GM19043 (cell line): ENCODE measurements at regions not wholly inside any gene's neighbourhood (a gene's known extent, or its start where the extent isn't known, plus 50 kb on each side); places are given as distances from the start of the nearest gene placed in this dataset.
"Not testable (repeated sequence)": the region's sequence is repeated elsewhere in the genome, so short reads cannot be mapped to it uniquely, and the experiment has no call there.

Experiments
- ATAC-seq: cut with Tn5 transposase; IDR thresholded peaks from one replicate; pipeline ENCODE4 v1.9.1; 2021; ENCODE audit warnings: low read depth; ENCODE audit not compliant: unreplicated experiment

DNA sequence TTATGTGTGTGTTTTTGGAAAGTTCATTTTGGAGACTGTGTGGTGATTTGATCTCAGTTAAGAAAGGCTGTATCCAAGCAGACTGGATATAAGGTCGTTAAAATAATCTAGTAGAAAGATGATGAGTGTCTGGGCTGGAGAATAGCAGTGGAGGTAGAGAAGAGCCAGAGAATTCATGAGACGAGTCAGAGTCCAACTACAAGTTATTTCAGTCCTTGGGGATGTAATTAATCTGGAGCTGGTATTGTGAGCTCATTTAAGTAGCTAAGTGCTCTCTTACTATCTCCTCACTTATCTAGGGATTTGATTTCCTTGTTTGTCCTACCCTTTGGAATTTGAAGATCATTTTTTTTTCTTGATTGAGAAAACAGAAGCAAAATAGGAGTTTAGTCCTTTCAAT, 1219.0 kb upstream of the ADGRL4 start:
- ATAC-seq = no peak

DNA sequence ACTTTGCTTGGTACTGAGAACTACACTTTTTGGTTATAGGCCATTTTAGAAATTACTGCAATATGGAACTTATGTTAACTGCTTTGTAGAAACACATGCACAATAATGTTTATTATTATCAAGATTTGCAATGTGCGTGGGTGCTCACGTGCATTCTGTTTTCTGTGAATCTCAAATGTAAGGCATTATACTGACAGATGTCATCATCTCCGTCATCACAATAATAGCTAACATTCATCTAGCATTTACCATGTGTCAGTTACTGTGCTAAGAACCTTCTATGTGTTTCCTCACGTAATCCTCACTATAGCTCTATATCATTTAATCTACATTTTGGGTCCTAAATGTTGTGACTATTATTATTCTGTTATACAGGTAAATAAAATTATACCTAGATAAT, 1214.8 kb upstream of the ADGRL4 start:
- ATAC-seq = no peak

DNA sequence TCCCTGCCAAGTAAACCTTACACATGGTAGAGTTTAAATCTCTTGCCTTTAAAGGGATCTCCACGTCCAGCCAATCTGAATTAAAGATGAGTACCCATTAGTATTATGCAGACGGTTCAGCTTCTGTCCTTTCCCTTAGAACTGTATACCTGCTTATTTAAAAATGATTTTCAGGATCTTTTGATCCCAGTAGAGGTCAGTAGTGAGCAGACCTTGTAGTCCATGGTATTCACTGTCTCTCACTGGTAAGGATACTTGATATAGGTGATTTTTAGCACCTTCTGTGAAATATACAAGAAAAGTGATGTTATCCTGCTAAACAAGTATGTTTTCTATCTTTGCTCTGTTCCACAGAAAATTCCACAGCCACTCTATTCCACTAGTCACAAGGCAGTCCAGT, 1211.6 kb upstream of the ADGRL4 start:
- peak; percentile 61 for ATAC-seq

DNA sequence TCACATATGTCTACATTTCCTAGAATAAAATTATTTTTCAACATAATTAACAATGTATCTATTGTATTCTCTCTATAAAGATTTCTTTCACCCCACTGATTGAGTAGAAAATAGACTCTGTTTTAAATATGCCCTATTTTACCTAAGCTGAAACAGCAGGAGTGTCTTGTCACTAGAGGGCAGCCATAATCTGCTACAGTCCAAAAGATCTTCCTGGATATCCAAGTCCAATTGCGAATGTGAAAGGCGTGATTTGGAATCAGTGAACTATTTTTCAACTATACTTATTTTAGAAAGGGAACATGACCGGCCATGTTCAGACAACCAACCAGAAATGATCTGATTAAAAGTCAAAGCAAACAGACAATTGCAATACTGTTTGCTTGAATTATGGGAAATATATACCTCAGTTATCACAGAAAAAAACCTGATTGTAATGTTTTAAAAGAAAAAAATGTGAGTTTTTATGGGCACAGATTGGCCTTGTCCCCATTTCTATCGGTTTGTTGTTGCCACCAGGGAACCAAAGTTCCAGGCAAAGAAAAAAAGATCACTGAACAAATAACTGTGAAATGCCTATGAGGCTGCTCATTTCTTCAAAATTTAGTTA, 1211.0 kb upstream of the ADGRL4 start:
- no peak for ATAC-seq

DNA sequence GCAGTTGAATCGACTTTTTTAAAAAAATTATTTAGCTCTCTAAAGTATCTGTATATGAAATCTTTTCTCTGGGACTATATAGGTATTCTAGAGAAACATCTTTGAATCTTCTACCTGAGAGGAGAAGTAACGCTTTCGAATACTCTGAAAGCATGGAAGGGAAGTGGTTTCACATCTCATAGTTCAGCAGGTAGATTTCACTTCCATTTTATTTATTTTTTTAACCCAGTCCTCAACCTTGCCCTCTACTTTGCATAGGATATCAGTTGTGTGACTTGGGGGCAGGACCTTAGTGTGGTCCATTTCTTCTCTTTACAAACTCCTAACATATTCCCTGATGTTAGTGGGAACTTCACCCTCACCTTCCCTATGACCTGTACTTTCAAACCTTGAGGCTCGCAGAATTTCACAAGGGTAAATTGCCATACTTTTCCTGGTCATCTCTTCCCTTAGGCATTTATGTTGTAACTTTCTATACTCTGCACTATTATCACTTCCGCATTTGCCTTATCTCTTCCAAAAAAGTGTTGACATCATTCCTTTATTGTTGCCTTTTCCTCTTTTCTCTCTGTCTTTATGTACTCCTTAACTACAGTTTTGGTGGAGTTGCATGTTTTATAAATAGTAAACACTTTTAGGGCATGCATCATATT, 1208.5 kb upstream of the ADGRL4 start:
- ATAC-seq = no peak

DNA sequence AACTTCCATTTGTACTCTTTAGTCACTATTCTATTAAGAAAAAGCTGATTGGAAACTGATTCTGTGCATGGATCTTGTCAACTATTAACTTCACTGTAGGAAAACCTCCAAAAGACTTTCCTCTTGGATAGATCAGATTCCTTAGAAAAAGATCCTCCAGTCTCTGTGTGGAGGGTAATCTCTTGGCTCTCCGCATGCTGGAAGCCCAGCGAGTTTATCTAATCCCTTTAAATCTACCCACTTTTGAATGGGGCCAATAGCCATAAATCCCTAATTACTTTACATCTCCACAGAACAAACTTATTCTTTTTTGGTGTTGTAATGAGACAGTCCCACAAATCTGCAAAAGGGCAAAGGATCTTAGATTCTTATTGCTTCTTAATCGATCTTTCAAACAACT, 1206.4 kb upstream of the ADGRL4 start:
- ATAC-seq = no peak

DNA sequence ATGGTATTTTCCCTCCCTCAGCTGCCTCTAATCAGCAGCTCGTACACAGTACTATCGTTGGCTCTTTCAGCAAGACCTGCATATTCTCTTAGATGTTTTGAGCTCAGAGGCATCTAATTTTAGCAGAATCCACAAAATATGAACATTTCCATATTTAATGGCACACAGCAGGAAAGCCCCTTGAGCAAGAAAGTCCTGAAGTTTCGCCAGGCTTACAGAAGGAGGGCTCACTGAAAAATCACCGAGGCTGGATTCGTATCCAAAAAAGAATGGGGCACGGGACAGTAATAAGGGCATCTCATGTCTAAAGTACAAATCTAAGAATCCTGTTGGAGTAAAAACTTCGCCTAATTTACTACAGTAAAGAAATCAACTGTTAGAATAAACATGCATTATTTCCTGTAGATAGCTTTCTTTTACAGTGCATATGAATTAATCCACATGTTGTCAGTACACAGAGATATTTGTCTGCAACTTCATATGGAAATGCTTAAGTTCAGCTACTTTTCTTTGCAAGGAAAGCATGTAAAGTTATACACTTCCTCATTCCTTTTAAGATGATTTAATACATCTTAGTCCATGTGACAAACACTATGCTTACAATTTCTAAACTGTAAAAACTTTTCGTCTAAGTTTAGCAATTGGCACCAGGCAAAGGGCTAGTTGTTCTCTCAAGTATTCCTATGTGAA, 1205.3 kb upstream of the ADGRL4 start:
- ATAC-seq = no peak

DNA sequence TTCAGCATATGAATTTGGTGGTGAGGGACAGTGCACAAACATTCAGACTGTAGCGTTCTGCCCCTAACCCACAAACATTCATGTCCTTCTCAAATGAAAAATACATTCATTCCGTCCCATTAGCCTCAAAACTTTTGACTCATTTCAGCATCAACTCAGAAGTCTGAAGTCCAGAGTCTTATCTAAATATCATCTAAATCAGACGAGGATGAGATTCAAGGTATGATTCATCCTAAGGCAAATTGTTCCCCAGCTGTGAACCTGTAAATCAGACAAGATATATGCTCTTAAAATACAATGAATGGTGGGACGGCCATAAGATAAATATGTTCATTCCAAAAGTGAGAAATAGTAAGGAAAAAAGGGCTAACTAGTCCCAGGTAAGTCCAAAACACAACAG, 1195.6 kb upstream of the ADGRL4 start:
- ATAC-seq = no peak

DNA sequence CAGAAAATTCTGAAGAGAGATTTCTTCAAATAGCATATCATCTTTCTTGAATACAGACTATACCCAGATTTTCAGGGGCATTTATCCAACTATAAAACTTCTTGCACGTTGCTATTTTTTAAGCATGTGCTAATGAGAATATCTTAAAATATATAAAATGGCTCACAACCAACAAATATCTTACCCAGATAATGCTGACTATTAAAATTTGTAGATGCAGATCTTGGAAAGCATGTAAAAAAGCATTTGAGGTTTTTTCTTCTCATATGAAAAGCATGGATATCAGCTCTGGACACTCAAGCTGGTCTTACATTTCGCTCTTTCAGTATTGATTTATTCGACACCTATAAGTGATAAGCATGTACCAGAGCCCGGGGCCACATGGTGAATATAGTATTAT, 1187.7 kb upstream of the ADGRL4 start:
- no peak for ATAC-seq

DNA sequence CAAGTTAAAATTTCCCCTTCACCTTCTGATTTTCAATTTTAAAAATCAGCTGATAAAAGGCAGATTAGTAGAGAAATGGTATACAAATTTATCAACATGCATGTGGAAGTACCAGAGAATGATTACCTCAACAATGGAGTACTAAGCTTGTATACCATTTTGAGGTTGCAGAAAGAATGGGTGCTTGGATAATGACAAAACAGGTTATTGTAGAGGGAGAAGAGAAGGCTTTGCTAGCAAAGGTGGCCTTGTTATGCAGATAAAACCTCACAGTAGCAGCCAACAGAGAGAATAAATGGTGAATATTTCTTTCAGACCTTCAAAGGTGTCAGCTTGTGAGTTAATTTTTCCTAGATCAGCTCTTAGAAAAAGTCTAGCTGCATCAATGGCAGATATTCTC, 1174.9 kb upstream of the ADGRL4 start:
- no peak for ATAC-seq

DNA sequence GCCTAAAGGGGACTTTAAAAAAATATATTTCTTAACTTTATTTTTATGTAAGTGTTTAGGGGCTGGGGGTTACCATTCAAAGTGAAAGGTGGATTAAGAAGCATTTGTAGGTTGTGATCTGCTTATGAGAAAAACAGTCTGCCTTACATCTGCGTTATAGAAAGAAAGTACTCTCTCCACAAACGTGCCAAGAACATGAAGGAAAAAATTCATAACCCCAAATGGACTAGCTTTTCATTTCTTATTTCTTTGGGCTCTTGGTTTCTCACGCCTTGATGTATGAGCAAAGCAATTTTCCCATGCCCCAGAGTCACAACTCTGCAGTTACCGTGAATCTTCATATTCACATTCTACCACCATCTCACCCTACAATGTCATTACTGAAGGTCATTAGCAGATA, 1165.1 kb upstream of the ADGRL4 start:
- ATAC-seq = no peak

DNA sequence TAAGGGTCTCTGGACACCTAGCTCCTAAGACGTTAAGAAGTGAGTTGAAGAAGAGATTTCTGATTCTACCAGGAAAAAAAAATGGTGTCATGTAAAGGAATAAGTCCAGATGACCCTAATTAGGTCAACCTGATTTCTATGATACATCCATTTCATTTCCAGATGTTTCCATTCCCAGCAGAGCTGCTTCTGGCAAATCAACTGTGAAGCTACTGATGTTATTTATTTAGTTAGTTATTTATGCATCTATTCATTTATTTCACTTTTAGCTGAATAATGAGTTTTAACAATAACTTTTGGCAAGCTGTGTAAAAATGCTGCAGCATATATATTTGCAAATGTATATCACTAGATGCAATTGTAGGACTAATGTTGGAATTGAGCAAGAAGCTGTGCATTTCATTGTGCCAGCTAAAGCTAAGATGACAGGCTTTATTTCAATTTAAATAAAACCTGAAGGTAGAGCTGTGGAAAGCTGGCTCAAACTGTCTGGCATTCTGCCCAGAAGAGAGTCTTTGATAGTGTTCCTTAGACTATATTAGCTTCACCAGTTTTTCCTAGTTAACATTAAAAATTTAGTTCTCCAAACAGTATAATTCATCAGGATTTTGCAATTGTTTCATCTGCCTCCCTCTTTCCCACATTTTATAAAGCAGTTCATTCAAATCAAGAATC, 1164.4 kb upstream of the ADGRL4 start:
- no peak for ATAC-seq

DNA sequence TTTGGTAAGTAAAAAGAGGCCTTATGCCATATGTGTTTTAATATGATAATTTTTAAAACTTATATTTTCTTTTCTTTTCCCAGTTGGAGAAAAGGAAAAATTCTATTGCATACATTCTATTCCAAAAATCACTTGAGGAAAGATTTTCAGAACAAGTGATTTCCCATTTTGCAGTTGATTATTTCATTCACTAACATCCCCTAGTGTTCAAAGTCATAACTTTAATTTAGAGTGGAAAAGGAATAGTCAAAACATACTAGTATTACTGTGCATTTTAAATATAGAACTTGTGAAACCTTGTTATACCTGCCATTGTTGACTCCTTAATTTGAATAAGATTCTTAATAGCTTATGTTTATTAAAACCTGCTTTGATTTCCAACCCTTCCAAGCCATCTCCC, 1157.6 kb upstream of the ADGRL4 start:
- no peak for ATAC-seq

DNA sequence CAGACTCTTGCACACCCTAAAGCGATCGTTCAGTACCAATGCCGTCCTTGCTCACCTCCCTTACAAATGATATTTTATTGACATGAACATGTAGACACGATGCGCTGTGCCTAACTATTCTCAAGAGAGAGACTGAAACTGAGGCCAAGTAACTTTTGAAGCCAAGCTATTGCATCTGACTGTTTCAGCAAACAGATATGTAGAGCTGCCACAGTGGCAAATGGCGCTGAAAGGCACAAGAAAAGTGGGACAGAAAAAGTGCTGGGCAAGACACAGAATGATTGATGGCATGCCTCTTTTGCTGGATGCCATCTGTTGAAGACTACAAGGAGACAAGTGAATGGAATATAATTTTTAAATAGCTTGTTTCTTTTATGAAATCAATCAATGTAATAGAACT, 1157.2 kb upstream of the ADGRL4 start:
- ATAC-seq = no peak

DNA sequence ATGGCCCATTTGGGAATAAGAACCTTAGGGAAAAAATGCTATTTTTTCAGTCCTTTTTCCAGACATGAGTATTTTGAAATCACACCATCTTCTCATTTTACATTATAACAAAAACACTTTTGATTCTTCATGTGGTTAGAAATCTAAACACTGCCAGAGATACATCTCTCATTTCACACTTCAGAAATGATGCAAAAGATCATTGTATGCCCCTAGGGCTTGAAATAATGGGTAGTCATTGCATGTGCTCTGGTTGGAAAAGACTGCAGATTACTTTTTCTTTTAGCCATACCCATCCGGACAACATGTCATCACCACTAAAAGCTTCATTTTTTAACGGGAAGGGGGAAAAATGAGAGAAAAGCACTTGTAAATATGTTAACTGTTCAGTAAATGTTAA, 1152.2 kb upstream of the ADGRL4 start:
- ATAC-seq = no peak

DNA sequence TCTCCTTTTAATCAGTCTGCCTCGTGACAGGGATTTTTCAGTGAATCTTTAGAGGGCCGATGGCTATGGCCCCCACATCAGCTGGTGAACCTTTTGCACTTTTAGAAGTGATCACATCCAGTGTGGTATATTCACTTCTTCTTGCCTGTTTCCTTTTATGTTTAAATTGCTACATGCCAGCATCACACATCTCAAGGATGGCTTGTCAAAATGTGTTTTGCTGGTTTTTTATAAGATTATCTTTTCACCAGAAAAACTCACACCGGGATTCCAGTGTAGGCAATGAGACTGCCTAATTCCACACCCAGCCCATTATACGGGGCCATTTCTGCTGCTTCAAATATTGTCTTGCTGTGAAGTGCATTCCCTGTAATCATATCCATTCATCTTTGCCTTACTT, 1151.7 kb upstream of the ADGRL4 start:
- ATAC-seq = no peak

DNA sequence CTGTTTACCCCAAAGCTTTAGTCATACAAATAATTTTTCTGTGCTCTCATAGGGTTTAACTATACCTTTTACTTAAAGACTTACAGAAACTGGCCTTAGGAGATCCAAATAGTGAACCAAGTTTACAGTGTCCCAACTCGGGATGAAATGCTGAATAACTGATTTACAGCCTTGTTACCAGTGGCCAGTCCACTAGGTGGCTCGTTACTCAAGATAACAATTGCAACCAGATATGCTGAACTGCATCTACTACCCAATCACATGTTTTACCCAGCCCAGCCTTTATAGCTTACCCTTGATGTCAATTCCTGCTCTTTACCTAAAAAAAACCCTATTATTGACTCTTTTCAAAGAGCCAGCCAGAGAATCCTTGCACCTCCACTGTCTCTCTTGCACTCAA, 1148.8 kb upstream of the ADGRL4 start:
- ATAC-seq = no peak

DNA sequence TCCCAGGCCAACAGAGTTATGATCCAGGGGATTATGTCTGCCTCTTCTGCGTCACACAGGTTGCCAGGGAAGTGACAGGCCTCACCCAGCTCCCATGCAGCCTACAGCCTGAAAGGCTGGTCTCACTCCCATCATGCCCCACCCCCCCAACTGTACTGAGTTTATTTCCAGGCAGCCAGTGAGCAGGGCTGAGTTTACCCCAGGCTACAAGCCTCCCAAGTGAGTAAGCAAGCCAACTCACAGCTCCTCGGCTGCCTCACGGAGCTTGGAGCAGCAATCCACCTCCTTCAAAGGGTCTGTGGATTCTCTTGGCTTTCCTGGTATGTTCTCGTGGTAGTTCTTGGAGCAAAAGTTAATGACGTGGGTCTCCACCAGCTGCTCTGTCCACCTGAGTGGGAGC, 1147.6 kb upstream of the ADGRL4 start:
- ATAC-seq = no peak

DNA sequence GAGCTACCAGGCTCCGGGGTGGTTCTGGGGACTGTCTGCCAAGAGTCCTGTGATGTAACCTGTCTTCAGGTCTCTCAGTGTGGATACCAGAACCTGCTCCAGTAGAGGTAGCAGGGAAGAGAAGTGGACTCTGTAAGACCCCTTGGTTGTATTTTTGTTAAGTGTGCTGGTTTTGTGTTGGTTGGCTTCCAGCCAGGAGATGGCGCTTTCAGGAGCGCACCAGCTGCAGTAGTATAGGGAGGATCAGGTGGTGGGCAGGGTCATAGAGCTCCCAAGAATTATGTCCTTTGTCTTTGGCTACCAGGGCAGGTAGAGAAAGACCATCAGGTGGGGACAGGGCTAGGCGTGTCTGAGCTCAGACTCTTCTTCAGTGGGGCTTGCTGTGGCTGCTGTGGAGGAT, 1147.2 kb upstream of the ADGRL4 start:
- no peak for ATAC-seq

DNA sequence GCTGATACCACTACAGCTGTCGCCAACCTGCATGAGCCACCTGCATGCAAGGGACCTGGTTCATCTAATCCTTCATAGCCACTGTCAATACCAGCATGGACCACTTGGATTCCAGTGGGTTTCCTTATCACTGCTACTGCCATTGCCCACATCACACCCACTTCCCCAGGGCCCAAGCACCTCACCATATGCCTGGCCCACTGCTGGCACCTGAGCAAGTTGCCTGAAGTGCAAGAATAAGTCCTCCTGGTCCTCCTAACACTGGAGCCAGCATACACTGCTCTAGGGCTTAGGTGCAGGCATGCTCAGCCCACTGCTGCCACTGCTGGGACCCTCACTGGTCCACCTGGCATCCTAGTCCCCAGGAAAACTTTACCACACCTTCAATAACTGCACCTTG, 1136.8 kb upstream of the ADGRL4 start:
- ATAC-seq = no peak

DNA sequence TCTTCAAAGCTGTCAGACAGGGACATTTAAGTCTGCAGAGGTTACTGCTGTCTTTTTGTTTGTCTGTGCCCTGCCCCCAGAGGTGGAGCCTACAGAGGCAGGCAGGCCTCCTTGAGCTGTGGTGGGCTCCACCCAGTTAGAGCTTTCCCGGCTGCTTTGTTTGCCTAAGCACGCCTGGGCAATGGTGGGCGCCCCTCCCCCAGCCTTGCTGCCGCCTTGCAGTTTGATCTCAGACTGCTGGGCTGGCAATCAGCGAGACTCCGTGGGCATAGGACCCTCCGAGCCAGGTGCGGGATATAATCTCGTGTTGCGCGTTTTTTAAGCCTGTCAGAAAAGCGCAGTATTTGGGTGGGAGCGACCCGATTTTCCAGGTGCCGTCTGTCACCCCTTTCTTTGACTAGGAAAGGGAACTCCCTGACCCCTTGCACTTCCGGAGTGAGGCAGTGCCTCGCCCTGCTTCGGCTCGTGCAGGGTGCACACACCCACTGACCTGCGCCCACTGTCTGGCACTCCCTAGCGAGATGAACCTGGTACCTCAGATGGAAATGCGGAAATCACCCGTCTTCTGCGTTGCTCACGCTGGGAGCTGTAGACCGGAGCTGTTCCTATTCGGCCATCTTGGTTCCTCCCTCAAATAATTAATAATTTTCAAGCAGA, 1131.5 kb upstream of the ADGRL4 start:
- ATAC-seq = not testable (repeated sequence)
